SU-DHL-6 (cell line): ENCODE measurements at regions not wholly inside any gene's neighbourhood (a gene's known extent, or its start where the extent isn't known, plus 50 kb on each side); places are given as distances from the start of the nearest gene placed in this dataset.
"Not testable (repeated sequence)": the region's sequence is repeated elsewhere in the genome, so short reads cannot be mapped to it uniquely, and the experiment has no call there.

Source experiments
- H2AFZ ChIP-seq: fragments of 200-600 bp; sonication (generic); 2 replicates; pipeline ENCODE4 v1.6.1; 2014; ENCODE audit warnings: low read depth, mild to moderate bottlenecking, moderate library complexity, mixed read lengths, antibody characterized with exemption, low read length; ENCODE audit not compliant: severe bottlenecking
- H3F3A ChIP-seq: fragments of 200-600 bp; shearing (Covaris generic); 2 replicates; pipeline ENCODE4 v1.6.0; 2016; ENCODE audit warnings: antibody characterized with exemption, mild to moderate bottlenecking; ENCODE audit not compliant: insufficient read depth
- H3K27ac ChIP-seq: fragments of 200-600 bp; sonication (generic); 2 replicates; pipeline ENCODE4 v1.5.1; 2016; ENCODE audit warnings: low read depth, mild to moderate bottlenecking, low read length, moderate library complexity, mixed read lengths
- H3K27me3 ChIP-seq: fragments of 200-600 bp; sonication (generic), shearing (Covaris generic); 2 replicates; pipeline ENCODE4 v1.6.0; 2014; ENCODE audit warnings: mild to moderate bottlenecking, low read length
- H3K36me3 ChIP-seq: fragments of 200-600 bp; sonication (generic); 2 replicates; pipeline ENCODE4 v1.6.1; 2014; ENCODE audit warnings: mild to moderate bottlenecking, low read length, mixed read lengths
- H3K4me2 ChIP-seq: fragments of 300-600, 200-600 bp; shearing (Covaris generic), sonication (generic); 2 replicates; pipeline ENCODE4 v1.6.0; 2014; ENCODE audit warnings: low read length, low read depth, mild to moderate bottlenecking; ENCODE audit not compliant: poor library complexity, severe bottlenecking
- H3K4me3 ChIP-seq: fragments of 200-600 bp; sonication (generic); 2 replicates; pipeline ENCODE4 v1.5.1; 2014; ENCODE audit warnings: antibody characterized with exemption, low read length, mild to moderate bottlenecking, mixed read lengths; ENCODE audit not compliant: insufficient read depth, poor library complexity, severe bottlenecking
- H3K79me2 ChIP-seq: fragments of 200-600 bp; sonication (generic); 2 replicates; pipeline ENCODE4 v1.6.1; 2014; ENCODE audit warnings: mild to moderate bottlenecking, low read length, moderate library complexity; ENCODE audit not compliant: insufficient read depth
- H3K9ac ChIP-seq: fragments of 200-600 bp; sonication (generic); 2 replicates; pipeline ENCODE4 v1.7.0; 2014; ENCODE audit warnings: mild to moderate bottlenecking, low read length
- H3K9me2 ChIP-seq: fragments of 200-600 bp; sonication (generic); replicated peaks from 2 replicates; pipeline ENCODE4 v1.6.1; 2014; ENCODE audit warnings: low read length; ENCODE audit not compliant: insufficient read depth
- H3K9me3 ChIP-seq: fragments of 200-600 bp; sonication (generic); 2 replicates; pipeline ENCODE4 v1.6.1; 2014; ENCODE audit warnings: low read length, mixed read lengths; ENCODE audit not compliant: insufficient read depth
- H4K20me1 ChIP-seq: fragments of 200-600 bp; sonication (generic); 2 replicates; pipeline ENCODE4 v1.6.1; 2014; ENCODE audit warnings: low read depth, mild to moderate bottlenecking, antibody characterized with exemption, low read length, moderate library complexity, mixed read lengths
- CTCF ChIP-seq: fragments of 200-600 bp; sonication (generic); IDR thresholded peaks from one replicate; pipeline ENCODE4 v1.5.1; 2017; ENCODE audit warnings: antibody characterized with exemption, mild to moderate bottlenecking, low read length, moderate library complexity; ENCODE audit not compliant: insufficient read depth, poor library complexity, severe bottlenecking
- EZH2phosphoT487 ChIP-seq: fragments of 200-600 bp; sonication (generic), shearing (Covaris generic); conservative IDR thresholded peaks from 2 replicates; pipeline ENCODE4 v1.6.1; 2018; ENCODE audit warnings: mild to moderate bottlenecking, antibody characterized with exemption, low read length, moderate library complexity, mixed read lengths

DNA sequence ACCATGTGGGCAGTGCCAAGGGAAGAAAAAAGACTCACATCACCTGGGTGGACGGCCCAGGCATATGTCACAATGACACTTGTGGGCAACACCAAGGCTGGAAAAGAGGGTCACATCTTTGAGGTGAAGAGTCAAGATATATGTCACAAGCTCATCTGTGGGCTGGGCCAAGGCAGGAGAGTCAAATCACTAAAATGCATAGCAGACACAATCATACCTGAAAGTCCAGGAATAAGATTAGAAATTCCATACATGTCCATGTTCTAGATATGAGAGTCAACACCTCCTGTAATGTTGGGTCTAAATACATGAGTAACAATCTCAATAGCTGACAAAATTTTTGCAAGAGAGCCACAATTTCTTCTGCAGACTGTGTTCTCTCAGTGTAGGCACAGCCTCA lies 145.0 kb downstream of the ZNF675 start:
- Histone ChIP-seq H2AFZ (no peak overlapping the region), H3K9me3 (no peaks in the 10 kb centered on the region), H3K4me3 (no peak overlapping the region), H3K79me2 (no peaks in the 10 kb centered on the region), H3K4me2 (no peak overlapping the region), H3K27me3 (no peaks in the 10 kb centered on the region), H3K36me3 (no peaks in the 10 kb centered on the region), H3K27ac (no peak overlapping the region), H3F3A (no peaks in the 10 kb centered on the region), H4K20me1 (no peaks in the 10 kb centered on the region), H3K9me2 (no peaks in the 10 kb centered on the region), H3K9ac (no peak overlapping the region)
- TF ChIP-seq EZH2phosphoT487 (no peak), CTCF (no peak)

DNA sequence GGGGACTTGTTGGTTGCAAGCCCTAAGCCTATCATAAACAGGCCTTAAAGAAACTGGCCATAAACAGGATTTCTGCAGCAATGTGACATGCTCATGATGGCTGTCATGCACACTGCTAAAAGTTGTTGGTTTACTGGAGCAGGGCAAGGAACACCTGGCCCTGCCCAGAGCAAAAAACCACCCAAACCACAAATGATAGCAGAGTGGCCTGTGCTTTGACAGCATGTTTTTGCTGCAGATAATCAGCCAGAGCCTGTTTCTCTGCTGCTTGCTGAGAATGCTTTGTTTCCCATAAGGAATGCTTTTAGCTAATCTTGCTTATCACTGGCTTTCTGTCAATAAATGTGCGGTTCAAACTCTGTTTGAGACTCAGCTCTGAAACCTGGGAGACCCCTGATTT lies 144.9 kb upstream of the ZNF91 start:
- H3K4me2 ChIP-seq, H3K4me3 ChIP-seq, H3K79me2 ChIP-seq, H3K9me2 ChIP-seq, H3K9ac ChIP-seq, H2AFZ ChIP-seq, H3K27me3 ChIP-seq, H3F3A ChIP-seq, H3K9me3 ChIP-seq, H4K20me1 ChIP-seq, H3K36me3 ChIP-seq, H3K27ac ChIP-seq: not testable (repeated sequence)

GRCh38 chr19:23539499-23539898 lies 144.2 kb upstream of the ZNF91 start:
- TF ChIP-seq CTCF: no peak
- TF ChIP-seq EZH2phosphoT487: no peak
- no peak overlapping the region for H3K4me3 ChIP-seq
- H2AFZ ChIP-seq: no peak overlapping the region
- H3K79me2 ChIP-seq: no peaks in the 10 kb centered on the region
- H3K9me3 ChIP-seq: no peaks in the 10 kb centered on the region
- H3K27me3 ChIP-seq: no peaks in the 10 kb centered on the region
- H3K36me3 ChIP-seq: no peaks in the 10 kb centered on the region
- no peaks in the 10 kb centered on the region for H3F3A ChIP-seq
- H3K4me2 ChIP-seq: no peak overlapping the region
- H4K20me1 ChIP-seq: no peaks in the 10 kb centered on the region
- no peak overlapping the region for H3K9ac ChIP-seq
- H3K27ac ChIP-seq: no peak overlapping the region
- H3K9me2 ChIP-seq: no peaks in the 10 kb centered on the region

- not testable (repeated sequence) for H4K20me1 ChIP-seq, H2AFZ ChIP-seq, H3K27ac ChIP-seq, H3K9ac ChIP-seq, H3K27me3 ChIP-seq, H3K79me2 ChIP-seq, H3K36me3 ChIP-seq, H3K9me3 ChIP-seq, H3K9me2 ChIP-seq, H3K4me2 ChIP-seq, H3F3A ChIP-seq, H3K4me3 ChIP-seq
These were observed 141.9 kb upstream of the ZNF91 start for GRCh38 chr19:23537136-23537535.

GRCh38 chr19:23536341-23536740 lies 141.1 kb upstream of the ZNF91 start:
- not testable (repeated sequence) for H3K27me3 ChIP-seq, H3F3A ChIP-seq, H3K9me2 ChIP-seq, H3K9me3 ChIP-seq, H3K27ac ChIP-seq, H3K4me3 ChIP-seq, H3K79me2 ChIP-seq, H2AFZ ChIP-seq, H3K9ac ChIP-seq, H3K36me3 ChIP-seq, H4K20me1 ChIP-seq, H3K4me2 ChIP-seq

DNA sequence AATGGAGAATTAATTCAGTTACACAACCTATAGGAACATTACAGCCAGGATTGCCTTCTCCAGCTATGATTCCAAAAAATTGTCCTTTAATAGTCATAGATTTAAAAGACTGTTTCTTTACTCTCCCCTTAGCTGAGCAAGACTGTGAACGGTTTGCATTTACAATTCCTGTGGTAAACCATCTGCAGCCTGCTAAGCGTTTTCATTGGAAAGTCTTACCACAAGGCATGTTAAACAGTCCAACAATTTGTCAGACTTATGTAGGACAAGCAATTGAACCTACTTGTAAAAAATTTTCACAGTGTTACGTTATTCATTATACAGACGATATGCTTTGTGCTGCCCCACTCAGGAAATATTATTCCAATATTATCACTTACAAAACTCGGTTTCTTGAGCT lies 140.6 kb upstream of the ZNF91 start:
- not testable (repeated sequence) for H3K9ac ChIP-seq, H3K9me3 ChIP-seq, H3K27ac ChIP-seq, H3K4me3 ChIP-seq, H3F3A ChIP-seq, H3K9me2 ChIP-seq, H4K20me1 ChIP-seq, H2AFZ ChIP-seq, H3K79me2 ChIP-seq, H3K4me2 ChIP-seq, H3K27me3 ChIP-seq, H3K36me3 ChIP-seq

GRCh38 chr19:23533441-23533840 lies 138.2 kb upstream of the ZNF91 start:
- not testable (repeated sequence) for H3K27ac ChIP-seq, H3K4me3 ChIP-seq, H2AFZ ChIP-seq, H3K9me3 ChIP-seq, H3K4me2 ChIP-seq, H3K9ac ChIP-seq, H3K9me2 ChIP-seq, H3K36me3 ChIP-seq, H4K20me1 ChIP-seq, H3F3A ChIP-seq, H3K79me2 ChIP-seq, H3K27me3 ChIP-seq
